D341Med (cell line): ENCODE measurements at regions not wholly inside any gene's neighbourhood (a gene's known extent, or its start where the extent isn't known, plus 50 kb on each side); places are given as distances from the start of the nearest gene placed in this dataset.

ENCODE experiments used
- DNase-seq: peaks from one replicate; pipeline ENCODE4 v3.0.0; 2012; ENCODE audit warnings: low spot score

DNA sequence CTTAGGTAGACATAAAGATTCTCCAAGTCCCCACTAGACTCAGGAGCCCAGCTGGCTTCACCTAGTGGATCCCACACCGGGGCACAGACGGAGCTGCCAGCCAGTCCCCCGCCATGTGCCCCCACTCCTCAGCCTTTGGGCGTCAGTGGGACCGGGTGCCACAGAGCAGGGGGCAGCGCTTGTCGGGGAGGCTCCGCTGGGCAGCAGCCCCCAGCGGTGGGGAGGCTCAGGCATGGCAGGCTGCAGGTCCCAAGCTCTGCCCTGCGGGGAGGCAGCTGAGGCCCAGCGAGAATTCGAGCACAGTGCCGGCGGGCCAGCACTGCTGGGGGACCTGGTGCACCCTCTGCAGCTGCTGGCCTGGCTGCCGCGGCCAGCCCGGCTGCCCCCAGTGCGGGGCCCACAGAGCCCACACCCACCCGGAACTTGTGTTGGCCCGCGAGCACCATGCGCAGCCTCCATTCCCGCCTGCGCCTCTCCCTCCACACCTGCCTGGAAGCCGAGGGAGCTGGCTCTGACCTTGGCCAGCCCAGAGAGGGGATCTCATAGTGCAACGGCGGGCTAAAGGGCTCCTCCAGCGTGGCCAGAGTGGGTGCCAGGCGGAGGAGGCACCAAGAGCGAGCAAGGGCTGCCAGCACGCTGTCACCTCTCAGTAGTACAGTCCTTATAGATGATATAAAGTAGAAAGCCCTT is 390.7 kb downstream of the PLK2 start:
- no peak for DNase-seq

- no peak for DNase-seq
Measured at GRCh38 chr5:58066557-58066956, 393.3 kb downstream of the PLK2 start.

GRCh38 chr5:58066076-58066475 is 393.8 kb downstream of the PLK2 start:
- DNase-seq = no peak

GRCh38 chr5:58064801-58065200 is 395.1 kb downstream of the PLK2 start:
- DNase-seq = no peak

DNA sequence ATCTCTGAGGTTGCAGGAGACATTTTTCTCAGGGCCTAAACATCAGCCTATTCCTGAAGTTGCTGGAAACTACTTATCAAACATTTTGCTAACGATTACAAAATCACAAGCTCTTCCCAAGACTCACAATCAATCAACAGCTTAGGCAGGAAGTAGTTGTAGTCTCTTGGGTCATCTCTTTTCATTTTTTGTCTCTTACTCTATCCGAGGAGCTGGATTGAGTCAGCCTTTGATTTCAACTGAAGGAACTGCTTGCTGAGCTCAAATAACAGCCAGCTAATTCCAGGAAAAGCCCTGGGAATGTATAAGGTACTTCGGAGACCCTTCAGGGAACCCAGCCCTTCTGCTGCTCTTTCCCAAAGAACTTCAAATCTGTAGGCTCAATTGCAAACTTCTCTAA is 398.9 kb downstream of the PLK2 start:
- no peak for DNase-seq

- DNase-seq = no peak
Measured at GRCh38 chr5:58057324-58057723, 402.6 kb downstream of the PLK2 start.

GRCh38 chr5:58056546-58056945 is 403.3 kb downstream of the PLK2 start:
- DNase-seq = no peak

GRCh38 chr5:58054018-58054417 is 405.9 kb downstream of the PLK2 start:
- no peak for DNase-seq

DNA sequence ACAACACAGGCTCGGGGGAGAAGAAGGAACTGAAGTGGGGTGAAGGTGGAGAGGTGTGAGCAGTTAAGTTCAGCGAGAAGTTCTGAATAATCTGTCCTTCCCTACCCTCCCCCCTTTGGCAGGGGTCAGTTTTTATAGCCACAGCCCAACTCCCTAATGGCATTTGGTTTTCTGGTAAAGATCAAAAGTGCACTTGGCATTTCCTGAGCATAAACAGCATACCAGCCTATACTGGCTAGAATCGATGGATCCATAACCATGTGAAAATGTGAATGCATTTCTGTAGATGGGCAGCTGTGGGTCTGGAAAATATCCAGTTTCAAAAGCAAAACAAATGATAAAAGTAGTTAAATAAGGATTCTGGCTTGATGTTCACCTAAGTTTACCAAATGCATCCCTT is 410.9 kb downstream of the PLK2 start:
- no peak for DNase-seq

DNA sequence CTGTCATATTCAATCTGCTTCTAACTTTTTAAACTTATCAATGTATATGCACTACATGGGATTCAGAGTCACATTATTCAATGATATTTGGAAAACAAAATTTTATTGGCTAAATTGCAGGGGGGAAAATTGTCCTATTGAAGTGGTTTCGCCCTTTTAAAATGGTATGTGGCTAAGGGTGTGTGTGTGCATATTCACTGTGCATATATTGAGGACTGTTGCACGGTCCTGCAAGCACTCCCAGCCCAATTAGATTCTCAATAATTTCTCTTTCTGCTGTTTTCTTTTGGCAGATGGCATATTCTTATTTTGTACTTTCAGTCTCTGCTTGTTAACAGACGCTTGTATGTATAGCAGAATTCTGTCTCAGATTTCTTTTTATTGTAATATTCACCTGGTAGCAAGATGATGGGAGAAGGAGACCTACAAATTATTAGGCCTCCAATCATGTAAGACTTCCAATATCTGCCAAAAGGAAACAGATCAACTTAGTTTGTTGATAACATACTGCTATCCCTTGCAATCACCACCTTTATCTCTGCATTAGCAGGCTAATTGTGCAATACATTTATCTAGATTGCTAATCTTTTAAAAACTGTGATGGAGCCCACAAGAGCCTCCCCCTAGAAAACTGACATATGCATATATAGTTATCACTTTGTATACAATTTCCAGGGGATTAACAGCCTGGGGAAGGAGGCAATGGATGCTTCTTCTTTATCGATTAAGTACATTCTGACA is 411.5 kb downstream of the PLK2 start:
- no peak for DNase-seq

DNA sequence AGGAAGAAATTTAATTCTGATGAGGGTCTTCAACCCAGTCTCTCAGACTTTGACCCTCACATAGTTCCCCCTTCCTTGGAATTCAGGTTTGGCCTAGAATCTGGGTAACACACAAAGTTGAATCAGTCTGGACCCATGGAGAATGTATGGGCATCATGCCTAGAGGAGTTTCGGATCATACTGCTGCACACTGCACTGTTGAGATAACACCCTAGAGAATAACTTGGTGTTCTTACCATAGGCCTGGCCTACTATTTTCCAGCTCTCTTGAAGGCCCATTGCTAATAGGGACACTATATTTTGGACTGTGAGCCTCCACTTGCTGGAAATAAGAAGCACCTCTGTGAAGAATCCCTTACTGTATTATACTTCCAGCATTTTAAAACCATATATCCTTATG is 413.5 kb downstream of the PLK2 start:
- no peak for DNase-seq

GRCh38 chr5:58044166-58044565 is 415.7 kb downstream of the PLK2 start:
- DNase-seq = no peak

GRCh38 chr5:58043032-58043945 is 416.6 kb downstream of the PLK2 start:
- no peak for DNase-seq

DNA sequence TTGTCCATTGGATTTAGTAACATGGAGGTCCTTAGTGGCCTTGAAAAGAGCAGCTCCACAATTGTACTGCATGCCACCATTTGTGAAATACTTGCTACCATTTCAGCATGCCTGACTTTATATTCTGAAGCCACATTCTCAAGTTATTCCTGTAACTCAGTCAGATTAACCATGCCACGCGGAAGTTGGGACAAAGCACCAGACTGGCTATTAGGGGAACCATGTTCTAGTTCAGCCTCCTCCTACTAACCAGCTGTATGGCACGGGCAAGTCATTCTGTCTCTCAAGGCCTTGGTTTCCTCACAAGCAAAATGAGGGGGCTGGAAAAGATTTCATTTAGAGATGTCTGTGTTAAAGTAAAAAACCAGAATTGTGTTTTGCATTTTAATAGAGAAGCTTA is 418.0 kb downstream of the PLK2 start:
- no peak for DNase-seq

DNA sequence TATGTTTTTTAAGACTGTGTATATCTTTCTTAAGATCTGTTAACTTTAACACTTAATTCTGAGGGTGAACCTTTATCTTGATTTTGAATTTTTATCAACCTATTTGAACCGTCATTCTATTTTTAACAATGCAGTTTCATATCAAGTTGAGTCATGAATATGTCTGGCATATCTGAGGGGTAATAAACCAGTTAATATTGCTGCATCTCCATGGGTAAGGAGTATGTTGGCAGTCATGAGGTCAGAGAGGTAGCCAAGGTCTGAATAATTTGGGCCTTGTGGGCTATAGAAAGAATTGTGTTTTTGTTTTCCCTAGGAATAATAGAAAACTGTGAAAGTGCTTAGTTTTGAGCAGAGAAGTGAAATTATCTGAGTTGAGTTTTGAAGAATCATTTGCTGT is 419.0 kb downstream of the PLK2 start:
- no peak for DNase-seq

- DNase-seq = no peak
Measured at GRCh38 chr5:58040044-58040443, 419.8 kb downstream of the PLK2 start.

GRCh38 chr5:58037899-58038298 is 422.0 kb downstream of the PLK2 start:
- DNase-seq = no peak

DNA sequence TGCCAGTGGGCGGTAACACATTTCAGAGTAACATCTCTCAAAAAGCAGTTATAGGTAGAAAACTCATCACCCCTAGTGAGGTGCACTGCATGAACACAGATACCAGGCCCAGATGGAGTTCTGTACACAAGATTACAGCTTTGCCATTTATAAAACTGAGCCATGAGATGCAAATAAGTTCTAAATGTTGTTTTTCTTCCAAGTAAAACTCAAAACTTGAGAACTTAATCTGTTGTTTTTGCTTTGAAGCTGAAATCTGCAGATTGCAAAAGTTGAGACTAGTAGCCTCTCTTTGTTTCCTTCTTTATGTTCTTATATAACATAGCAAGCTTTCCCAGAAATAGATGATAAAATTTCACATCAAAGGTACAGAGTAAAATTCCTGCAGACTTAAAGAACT is 434.1 kb downstream of the PLK2 start:
- DNase-seq = no peak

GRCh38 chr5:58024151-58024550 is 435.7 kb downstream of the PLK2 start:
- no peak for DNase-seq

DNA sequence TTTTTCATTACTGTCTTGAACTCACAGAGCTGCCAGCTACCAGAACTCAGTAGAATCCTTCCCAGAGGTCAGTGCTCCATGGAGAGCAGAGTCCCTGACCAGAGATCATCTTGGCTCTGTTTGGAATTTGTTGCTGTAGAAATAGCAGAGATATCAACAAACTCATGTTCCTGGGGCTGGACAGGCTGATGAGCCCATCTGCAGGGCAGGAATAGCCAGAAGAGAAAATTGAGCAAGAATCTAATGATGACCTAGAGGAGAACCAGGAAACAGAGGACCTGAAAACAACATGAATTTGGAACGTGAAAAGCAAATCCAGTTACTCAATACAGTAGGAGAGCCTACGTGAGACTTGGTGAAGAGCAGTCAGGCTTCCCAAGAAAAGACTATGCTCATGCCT is 437.8 kb downstream of the PLK2 start:
- DNase-seq = no peak

DNA sequence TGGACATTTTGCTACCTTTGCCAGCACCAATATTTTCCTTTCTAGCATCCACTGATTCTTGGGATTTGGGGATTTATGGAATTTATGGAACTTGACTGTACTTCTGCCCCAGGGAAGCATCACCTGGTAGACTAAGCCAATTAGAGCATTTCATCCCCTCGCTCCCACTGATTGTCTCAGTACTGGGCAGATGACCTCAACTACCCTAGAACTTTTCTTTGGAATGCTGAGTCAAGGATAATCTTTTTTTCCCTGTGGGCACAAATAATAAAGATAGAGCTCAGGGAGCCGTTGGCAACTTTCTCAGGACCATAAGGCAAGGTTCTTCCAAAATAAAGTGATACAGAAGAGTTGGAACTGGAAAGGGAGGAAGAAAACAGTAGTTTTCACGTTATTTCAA is 438.4 kb downstream of the PLK2 start:
- DNase-seq = no peak

DNA sequence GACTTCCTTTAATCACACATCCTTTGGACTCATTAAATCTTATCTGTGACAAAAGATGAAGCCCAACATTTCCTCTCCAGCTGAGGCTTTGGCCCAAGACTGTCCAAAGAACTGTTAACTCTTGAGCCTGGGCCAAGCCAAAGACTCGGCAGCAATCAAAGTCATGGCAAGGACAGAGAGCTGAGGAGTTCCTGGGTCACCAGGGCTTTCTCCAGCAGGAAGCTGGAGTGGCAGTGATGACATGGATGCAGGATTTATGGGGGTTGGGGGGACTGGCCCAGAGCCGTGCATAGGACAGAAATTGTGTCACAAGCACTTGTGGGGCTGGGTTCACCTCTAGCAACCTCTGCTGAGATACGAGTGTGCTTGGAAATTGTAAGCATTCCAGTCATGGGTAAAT is 440.3 kb downstream of the PLK2 start:
- no peak for DNase-seq

- no peak for DNase-seq
Measured at GRCh38 chr5:58018016-58018415, 441.9 kb downstream of the PLK2 start.
